Transverse colon (tissue), 4 donors: ENCODE measurements at regions not wholly inside any gene's neighbourhood (a gene's known extent, or its start where the extent isn't known, plus 50 kb on each side); places are given as distances from the start of the nearest gene placed in this dataset.

Experiments
- POLR2A ChIP-seq: fragments of 450-650 bp; IDR thresholded peaks from one replicate; pipeline ENCODE4 v1.6.1; 2016; ENCODE audit warnings: antibody characterized with exemption, mild to moderate bottlenecking, moderate library complexity
- POLR2AphosphoS5 ChIP-seq, 3 donors: sonication (generic); formaldehyde crosslinking; IDR thresholded peaks; one replicate each; pipeline ENCODE4 v1.6.1; 2016; ENCODE audit warnings: antibody characterized with exemption in 3 of 3
- TF ChIP-seq, protein P1 (sequence below), 5 experiments: fragments of 200-600 bp in 3 of 5; fragments of 450-650 bp in 2 of 5; sonication (generic) in 3 of 5; IDR thresholded peaks; 1 replicate in 2 of 5; 2 replicates in 3 of 5; pipeline ENCODE4 v1.5.1; 2016 to 2017; ENCODE audit warnings: antibody characterized with exemption in 5 of 5, inconsistent platforms in 3 of 5, mild to moderate bottlenecking in 2 of 5, moderate library complexity in 1 of 5

- TF ChIP-seq POLR2AphosphoS5 (IDR thresholded peaks at IDR 0.05) = no peak
- TF ChIP-seq, protein P1, sequence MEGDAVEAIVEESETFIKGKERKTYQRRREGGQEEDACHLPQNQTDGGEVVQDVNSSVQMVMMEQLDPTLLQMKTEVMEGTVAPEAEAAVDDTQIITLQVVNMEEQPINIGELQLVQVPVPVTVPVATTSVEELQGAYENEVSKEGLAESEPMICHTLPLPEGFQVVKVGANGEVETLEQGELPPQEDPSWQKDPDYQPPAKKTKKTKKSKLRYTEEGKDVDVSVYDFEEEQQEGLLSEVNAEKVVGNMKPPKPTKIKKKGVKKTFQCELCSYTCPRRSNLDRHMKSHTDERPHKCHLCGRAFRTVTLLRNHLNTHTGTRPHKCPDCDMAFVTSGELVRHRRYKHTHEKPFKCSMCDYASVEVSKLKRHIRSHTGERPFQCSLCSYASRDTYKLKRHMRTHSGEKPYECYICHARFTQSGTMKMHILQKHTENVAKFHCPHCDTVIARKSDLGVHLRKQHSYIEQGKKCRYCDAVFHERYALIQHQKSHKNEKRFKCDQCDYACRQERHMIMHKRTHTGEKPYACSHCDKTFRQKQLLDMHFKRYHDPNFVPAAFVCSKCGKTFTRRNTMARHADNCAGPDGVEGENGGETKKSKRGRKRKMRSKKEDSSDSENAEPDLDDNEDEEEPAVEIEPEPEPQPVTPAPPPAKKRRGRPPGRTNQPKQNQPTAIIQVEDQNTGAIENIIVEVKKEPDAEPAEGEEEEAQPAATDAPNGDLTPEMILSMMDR (IDR thresholded peaks at IDR 0.05) = no peak
- no peak for TF ChIP-seq POLR2A
Observed at GRCh38 chr2:83378921-83379320, 1080.2 kb downstream of the SUCLG1 start.
